Loucy (cell line): ENCODE measurements at regions not wholly inside any gene's neighbourhood (a gene's known extent, or its start where the extent isn't known, plus 50 kb on each side); places are given as distances from the start of the nearest gene placed in this dataset.

ENCODE experiments used
- CTCF ChIP-seq: fragments of 200-600 bp; sonication (generic); conservative IDR thresholded peaks from 2 replicates; pipeline ENCODE4 v1.5.1; 2014; ENCODE audit warnings: mild to moderate bottlenecking, antibody characterized with exemption, low read length
- EZH2phosphoT487 ChIP-seq: fragments of 200-600 bp; IDR thresholded peaks from 2 replicates; pipeline ENCODE4 v1.6.1; 2018; ENCODE audit warnings: antibody characterized with exemption, mild to moderate bottlenecking, moderate library complexity, borderline replicate concordance

- TF ChIP-seq CTCF (no peak), EZH2phosphoT487 (no peak)
Observed at GRCh38 chr12:58204071-58204470, 262.7 kb downstream of the ATP23 start.
